ENCODE measurements at regions not wholly inside any gene's neighbourhood (a gene's known extent, or its start where the extent isn't known, plus 50 kb on each side); places are given as distances from the start of the nearest gene placed in this dataset.
"Not testable (repeated sequence)": the region's sequence is repeated elsewhere in the genome, so short reads cannot be mapped to it uniquely, and the experiment has no call there.

- H3K4me3 ChIP-seq (ENCODE audit: low read depth, low read length) = no peak overlapping the region
- TF ChIP-seq CTCF (IDR thresholded peaks at IDR 0.05; ENCODE audit: low read depth, low read length) = no peak
Measured at GRCh38 chr2:38483776-38484501, 106.9 kb upstream of the ATL2 start.

- not testable (repeated sequence) for H3K4me3 ChIP-seq (ENCODE audit: low read depth, low read length)
Measured at GRCh38 chr2:38482710-38483109, 105.6 kb upstream of the ATL2 start.

GRCh38 chr2:38480617-38481016 is 103.5 kb upstream of the ATL2 start:
- no peak for TF ChIP-seq CTCF (IDR thresholded peaks at IDR 0.05; ENCODE audit: low read depth, low read length)
- H3K4me3 ChIP-seq (ENCODE audit: low read depth, low read length) = no peak overlapping the region

GRCh38 chr2:38477006-38477405 is 99.9 kb upstream of the ATL2 start:
- no peak for TF ChIP-seq CTCF (IDR thresholded peaks at IDR 0.05; ENCODE audit: low read depth, low read length)
- no peak overlapping the region for H3K4me3 ChIP-seq (ENCODE audit: low read depth, low read length)

GRCh38 chr2:38475567-38475881 is 98.5 kb upstream of the ATL2 start:
- TF ChIP-seq CTCF (IDR thresholded peaks at IDR 0.05; ENCODE audit: low read depth, low read length) = no peak
- no peak overlapping the region for H3K4me3 ChIP-seq (ENCODE audit: low read depth, low read length)

- TF ChIP-seq CTCF (IDR thresholded peaks at IDR 0.05; ENCODE audit: low read depth, low read length) = no peak
- no peak overlapping the region for H3K4me3 ChIP-seq (ENCODE audit: low read depth, low read length)
Measured at GRCh38 chr2:38474715-38475566, 97.9 kb upstream of the ATL2 start.

GRCh38 chr2:38474021-38474456 is 97.0 kb upstream of the ATL2 start:
- no peak for TF ChIP-seq CTCF (IDR thresholded peaks at IDR 0.05; ENCODE audit: low read depth, low read length)
- no peak overlapping the region for H3K4me3 ChIP-seq (ENCODE audit: low read depth, low read length)
